IgD-negative memory B cell (primary cell): ENCODE measurements at regions not wholly inside any gene's neighbourhood (a gene's known extent, or its start where the extent isn't known, plus 50 kb on each side); places are given as distances from the start of the nearest gene placed in this dataset.
"Not testable (repeated sequence)": the region's sequence is repeated elsewhere in the genome, so short reads cannot be mapped to it uniquely, and the experiment has no call there.

Experiments used
- H3K27ac Mint-ChIP-seq, 3 donors: one replicate each; pipeline ENCODE4 v1.8.0; 2020 to 2022; ENCODE audit warnings: mild to moderate bottlenecking in 3 of 3, mixed read lengths in 3 of 3, moderate library complexity in 1 of 3
- H3K27me3 Mint-ChIP-seq: one replicate; pipeline ENCODE4 v1.8.0; 2021; ENCODE audit warnings: mixed read lengths
- H3K36me3 Mint-ChIP-seq: one replicate; pipeline ENCODE4 v1.8.0; 2020; ENCODE audit warnings: mild to moderate bottlenecking, mixed read lengths
- H3K4me1 Mint-ChIP-seq, 3 donors: one replicate each; pipeline ENCODE4 v1.8.0; 2020 to 2022; ENCODE audit warnings: mixed read lengths in 3 of 3, mild to moderate bottlenecking in 1 of 3
- H3K4me3 Mint-ChIP-seq, 4 donors: one replicate each; pipeline ENCODE4 v1.8.0; 2020 to 2022; ENCODE audit warnings: mild to moderate bottlenecking in 4 of 4, mixed read lengths in 4 of 4, moderate library complexity in 3 of 4
- H3K9me3 Mint-ChIP-seq, 3 donors: one replicate each; pipeline ENCODE4 v1.8.0; 2020 to 2021; ENCODE audit warnings: mixed read lengths in 3 of 3, mild to moderate bottlenecking in 1 of 3

GRCh38 chr13:83691966-83692365 lies 190.3 kb downstream of the SLITRK1 start:
- Mint-ChIP-seq H3K27me3 (no peaks in the 10 kb centered on the region), H3K9me3 (peaks cover 2 to 11% (median 7%) of the 10 kb centered on the region in 3 donors), H3K27ac (no peak overlapping the region), H3K4me3 (no peak overlapping the region), H3K36me3 (no peaks in the 10 kb centered on the region), H3K4me1 (no peaks in the 10 kb centered on the region)

GRCh38 chr13:83681547-83681946 lies 200.7 kb downstream of the SLITRK1 start:
- no peak overlapping the region for H3K27ac Mint-ChIP-seq
- no peaks in the 10 kb centered on the region for H3K36me3 Mint-ChIP-seq
- H3K4me1 Mint-ChIP-seq = no peaks in the 10 kb centered on the region
- peaks cover 5 to 9% (median 5%) of the 10 kb centered on the region in 3 donors for H3K9me3 Mint-ChIP-seq
- H3K27me3 Mint-ChIP-seq = no peaks in the 10 kb centered on the region
- no peak overlapping the region for H3K4me3 Mint-ChIP-seq

GRCh38 chr13:83677985-83678384 lies 204.3 kb downstream of the SLITRK1 start:
- Mint-ChIP-seq H3K9me3 (peaks cover 2 to 5% (median 3%) of the 10 kb centered on the region in 3 donors), H3K27me3 (no peaks in the 10 kb centered on the region), H3K36me3 (no peaks in the 10 kb centered on the region), H3K4me1 (no peaks in the 10 kb centered on the region), H3K4me3 (no peak overlapping the region), H3K27ac (no peak overlapping the region)

- Mint-ChIP-seq H3K9me3 (peaks cover 8 to 12% (median 11%) of the 10 kb centered on the region in 3 donors), H3K4me3 (no peak overlapping the region), H3K27ac (no peak overlapping the region), H3K4me1 (no peaks in the 10 kb centered on the region), H3K36me3 (no peaks in the 10 kb centered on the region), H3K27me3 (no peaks in the 10 kb centered on the region)
Observed at GRCh38 chr13:83672612-83673011, 209.7 kb downstream of the SLITRK1 start.

GRCh38 chr13:83667606-83668005 lies 214.7 kb downstream of the SLITRK1 start:
- Mint-ChIP-seq H3K36me3 (no peaks in the 10 kb centered on the region), H3K27ac (no peak overlapping the region), H3K4me3 (no peak overlapping the region), H3K27me3 (no peaks in the 10 kb centered on the region), H3K4me1 (no peaks in the 10 kb centered on the region), H3K9me3 (peaks cover 7 to 9% (median 8%) of the 10 kb centered on the region in 3 donors)

- Mint-ChIP-seq H3K9me3 (peaks cover 7 to 9% (median 8%) of the 10 kb centered on the region in 3 donors), H3K27ac (no peak overlapping the region), H3K27me3 (no peaks in the 10 kb centered on the region), H3K4me1 (no peaks in the 10 kb centered on the region), H3K36me3 (no peaks in the 10 kb centered on the region), H3K4me3 (no peak overlapping the region)
Observed at GRCh38 chr13:83666141-83666540, 216.1 kb downstream of the SLITRK1 start.

GRCh38 chr13:83657281-83657680 lies 225.0 kb downstream of the SLITRK1 start:
- H3K4me3 Mint-ChIP-seq = no peak overlapping the region
- H3K27ac Mint-ChIP-seq = no peak overlapping the region
- H3K27me3 Mint-ChIP-seq = no peaks in the 10 kb centered on the region
- peaks cover 0 to 12% (median 7%) of the 10 kb centered on the region in 3 donors for H3K9me3 Mint-ChIP-seq
- no peaks in the 10 kb centered on the region for H3K36me3 Mint-ChIP-seq
- H3K4me1 Mint-ChIP-seq = peaks cover 0 to 1% (median 0%) of the 10 kb centered on the region in 3 donors

- not testable (repeated sequence) for H3K27me3 Mint-ChIP-seq, H3K4me3 Mint-ChIP-seq, H3K27ac Mint-ChIP-seq, H3K4me1 Mint-ChIP-seq, H3K36me3 Mint-ChIP-seq
- peaks cover 5 to 36% (median 11%) of the 10 kb centered on the region in 3 donors for H3K9me3 Mint-ChIP-seq
Observed at GRCh38 chr13:83642617-83643016, 239.7 kb downstream of the SLITRK1 start.

- H3K27me3 Mint-ChIP-seq = no peaks in the 10 kb centered on the region
- no peak overlapping the region for H3K27ac Mint-ChIP-seq
- no peaks in the 10 kb centered on the region for H3K36me3 Mint-ChIP-seq
- H3K4me1 Mint-ChIP-seq = no peaks in the 10 kb centered on the region
- H3K4me3 Mint-ChIP-seq = no peak overlapping the region
- H3K9me3 Mint-ChIP-seq = peaks cover 2 to 21% (median 4%) of the 10 kb centered on the region in 3 donors
Observed at GRCh38 chr13:83634601-83635000, 247.7 kb downstream of the SLITRK1 start.

GRCh38 chr13:83633746-83634145 lies 248.5 kb downstream of the SLITRK1 start:
- Mint-ChIP-seq H3K36me3 (no peaks in the 10 kb centered on the region), H3K27me3 (no peaks in the 10 kb centered on the region), H3K9me3 (peaks cover 2 to 21% (median 2%) of the 10 kb centered on the region in 3 donors), H3K4me1 (no peaks in the 10 kb centered on the region), H3K27ac (no peak overlapping the region), H3K4me3 (no peak overlapping the region)

- no peak overlapping the region for H3K4me3 Mint-ChIP-seq
- H3K27ac Mint-ChIP-seq = peak overlapping the region in 1 of 3 donors; percentile 27
- H3K9me3 Mint-ChIP-seq = peaks cover 0 to 18% (median 2%) of the 10 kb centered on the region in 3 donors
- H3K27me3 Mint-ChIP-seq = no peaks in the 10 kb centered on the region
- no peaks in the 10 kb centered on the region for H3K4me1 Mint-ChIP-seq
- no peaks in the 10 kb centered on the region for H3K36me3 Mint-ChIP-seq
Observed at GRCh38 chr13:83622422-83622784, 259.9 kb downstream of the SLITRK1 start.

- no peaks in the 10 kb centered on the region for H3K4me1 Mint-ChIP-seq
- H3K36me3 Mint-ChIP-seq = no peaks in the 10 kb centered on the region
- peaks cover 0 to 15% (median 2%) of the 10 kb centered on the region in 3 donors for H3K9me3 Mint-ChIP-seq
- H3K4me3 Mint-ChIP-seq = no peak overlapping the region
- no peaks in the 10 kb centered on the region for H3K27me3 Mint-ChIP-seq
- peak overlapping the region in 1 of 3 donors; percentile 27 for H3K27ac Mint-ChIP-seq
Observed at GRCh38 chr13:83621765-83622421, 260.4 kb downstream of the SLITRK1 start.

- Mint-ChIP-seq H3K27me3 (no peaks in the 10 kb centered on the region), H3K4me3 (no peak overlapping the region), H3K27ac (no peak overlapping the region), H3K4me1 (no peaks in the 10 kb centered on the region), H3K9me3 (peaks cover 0 to 15% (median 2%) of the 10 kb centered on the region in 3 donors), H3K36me3 (no peaks in the 10 kb centered on the region)
Observed at GRCh38 chr13:83620530-83621220, 261.6 kb downstream of the SLITRK1 start.

GRCh38 chr13:83618966-83619365 lies 263.3 kb downstream of the SLITRK1 start:
- Mint-ChIP-seq H3K27ac (no peak overlapping the region), H3K9me3 (peaks cover 0 to 8% (median 2%) of the 10 kb centered on the region in 3 donors), H3K4me3 (no peak overlapping the region), H3K4me1 (no peaks in the 10 kb centered on the region), H3K36me3 (no peaks in the 10 kb centered on the region), H3K27me3 (no peaks in the 10 kb centered on the region)

- H3K27ac Mint-ChIP-seq = no peak overlapping the region
- H3K4me3 Mint-ChIP-seq = no peak overlapping the region
- no peaks in the 10 kb centered on the region for H3K36me3 Mint-ChIP-seq
- peaks cover 0 to 17% (median 2%) of the 10 kb centered on the region in 3 donors for H3K9me3 Mint-ChIP-seq
- no peaks in the 10 kb centered on the region for H3K27me3 Mint-ChIP-seq
- H3K4me1 Mint-ChIP-seq = no peaks in the 10 kb centered on the region
Observed at GRCh38 chr13:83613524-83613923, 268.8 kb downstream of the SLITRK1 start.

- Mint-ChIP-seq H3K36me3 (no peaks in the 10 kb centered on the region), H3K9me3 (peaks cover 0 to 10% (median 2%) of the 10 kb centered on the region in 3 donors), H3K27ac (no peak overlapping the region), H3K4me3 (no peak overlapping the region), H3K4me1 (no peaks in the 10 kb centered on the region), H3K27me3 (no peaks in the 10 kb centered on the region)
Observed at GRCh38 chr13:83601539-83601938, 280.7 kb downstream of the SLITRK1 start.
